ENCODE measurements at regions not wholly inside any gene's neighbourhood (a gene's known extent, or its start where the extent isn't known, plus 50 kb on each side); places are given as distances from the start of the nearest gene placed in this dataset.

- Histone ChIP-seq H3K9me3 (replicated peaks; ENCODE audit: control insufficient read depth, insufficient read depth, low read depth, low read length) (no peaks in the 10 kb centered on the region; the same call in 1 of the 2 replicates), H3K27ac (ENCODE audit: extremely low read depth, low read depth, low read length) (no peak overlapping the region), H3K9ac (ENCODE audit: insufficient read depth in 1 of 2, low read depth in 2 of 2, low read length in 2 of 2) (no peak overlapping the region), H3K27me3 (ENCODE audit: control insufficient read depth in 2 of 2, insufficient read depth in 2 of 2, low read length in 2 of 2) (no peaks in the 10 kb centered on the region), H3K36me3 (ENCODE audit: control insufficient read depth, insufficient read depth, low read length) (no peaks in the 10 kb centered on the region), H3K9me1 (ENCODE audit: control insufficient read depth, insufficient read depth, low read length) (no peaks in the 10 kb centered on the region), H3K4me2 (ENCODE audit: insufficient read depth, low read length) (no peak overlapping the region), H4K20me1 (replicated peaks; ENCODE audit: control insufficient read depth, insufficient read depth, low read length) (no peaks in the 10 kb centered on the region), H3K4me1 (replicated peaks in 1 of 2; ENCODE audit: control insufficient read depth in 2 of 2, insufficient read depth in 2 of 2, low read length in 2 of 2) (no peaks in the 10 kb centered on the region; a peak in 1 of 5 replicates), H3K4me3 (no peak overlapping the region), H3K79me2 (ENCODE audit: control insufficient read depth, insufficient read depth, low read length) (no peaks in the 10 kb centered on the region), H2AFZ (ENCODE audit: low read depth, low read length) (no peak overlapping the region)
- TF ChIP-seq TCF3 (CRISPR knock-in tag; IDR thresholded peaks at IDR 0.05) (no peak), PHF20 (IDR thresholded peaks at IDR 0.05; ENCODE audit: partially characterized antibody) (no peak), FOXK1 (CRISPR knock-in tag; IDR thresholded peaks at IDR 0.05; ENCODE audit: borderline replicate concordance) (no peak), OTX1 (CRISPR knock-in tag; IDR thresholded peaks at IDR 0.05) (no peak), PHB2 (IDR thresholded peaks at IDR 0.05; ENCODE audit: low read depth) (no peak), FOXJ3 (CRISPR knock-in tag; IDR thresholded peaks at IDR 0.05) (no peak), NR1H2 (CRISPR knock-in tag; IDR thresholded peaks at IDR 0.05) (no peak), NFRKB (IDR thresholded peaks at IDR 0.05; ENCODE audit: low read depth) (no peak), SRSF3 (IDR thresholded peaks at IDR 0.05; ENCODE audit: insufficient read depth, low read length) (no peak), HDAC6 (IDR thresholded peaks at IDR 0.05; ENCODE audit: low read depth, low read length) (no peak), EHMT2 (IDR thresholded peaks at IDR 0.05) (no peak), ZNF24 (IDR thresholded peaks at IDR 0.05) (no peak), ZNF511 (CRISPR knock-in tag; IDR thresholded peaks at IDR 0.05) (no peak)
- TF ChIP-seq, protein P1, sequence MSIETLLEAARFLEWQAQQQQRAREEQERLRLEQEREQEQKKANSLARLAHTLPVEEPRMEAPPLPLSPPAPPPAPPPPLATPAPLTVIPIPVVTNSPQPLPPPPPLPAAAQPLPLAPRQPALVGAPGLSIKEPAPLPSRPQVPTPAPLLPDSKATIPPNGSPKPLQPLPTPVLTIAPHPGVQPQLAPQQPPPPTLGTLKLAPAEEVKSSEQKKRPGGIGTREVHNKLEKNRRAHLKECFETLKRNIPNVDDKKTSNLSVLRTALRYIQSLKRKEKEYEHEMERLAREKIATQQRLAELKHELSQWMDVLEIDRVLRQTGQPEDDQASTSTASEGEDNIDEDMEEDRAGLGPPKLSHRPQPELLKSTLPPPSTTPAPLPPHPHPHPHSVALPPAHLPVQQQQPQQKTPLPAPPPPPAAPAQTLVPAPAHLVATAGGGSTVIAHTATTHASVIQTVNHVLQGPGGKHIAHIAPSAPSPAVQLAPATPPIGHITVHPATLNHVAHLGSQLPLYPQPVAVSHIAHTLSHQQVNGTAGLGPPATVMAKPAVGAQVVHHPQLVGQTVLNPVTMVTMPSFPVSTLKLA (conservative IDR thresholded peaks at IDR 0.05), result no peak
- POLR2A ChIA-PET, result interaction anchor here (0.7 kb wide), 1 partner anchor 756 kb away, joined by 3 read pairs; no protein-coding TSS in a partner anchor
- BruUV-seq (replicated peaks), result no TSS peak
- ATAC-seq (no peak), DNase-seq (ENCODE audit: extremely low read depth in 1 of 4, low spot score in 3 of 4) (no peak), FAIRE-seq (no peak)
- intact Hi-C loops (cut with micrococcal nuclease) (no loop called here), in situ Hi-C loops (cut with MboI) (no loop called here)
- CTCF ChIA-PET (ENCODE audit: low intra/inter-chr PET ratio), result no interaction called here
- 42% methylated on average over 3 of the region's 3 CpGs for WGBS (ENCODE audit: insufficient coverage, low coverage, missing lambda C conversion rate)
These were observed 155.6 kb upstream of the ARRDC4 start for GRCh38 chr15:97804950-97805349.

Data from K562 (cell line).